H7 (cell line): ENCODE measurements at regions not wholly inside any gene's neighbourhood (a gene's known extent, or its start where the extent isn't known, plus 50 kb on each side); places are given as distances from the start of the nearest gene placed in this dataset.

Experiments
- DNase-seq: peaks from one replicate; pipeline ENCODE4 v3.0.0; 2012
- H3K27me3 ChIP-seq: 2 replicates; pipeline ENCODE4 v1.6.0; 2011; ENCODE audit warnings: mild to moderate bottlenecking, low read length; ENCODE audit not compliant: control insufficient read depth, insufficient read depth
- H3K36me3 ChIP-seq: replicated peaks from 2 replicates; pipeline ENCODE4 v1.5.1; 2011; ENCODE audit warnings: low read length; ENCODE audit not compliant: control insufficient read depth, insufficient read depth
- H3K4me3 ChIP-seq: 2 replicates; pipeline ENCODE4 v1.5.1; 2011; ENCODE audit warnings: low read depth, mild to moderate bottlenecking, control low read depth, low read length, moderate library complexity; ENCODE audit not compliant: insufficient read depth

GRCh38 chr9:7245976-7246580, 488.3 kb downstream of the KDM4C start:
- no peaks in the 10 kb centered on the region for H3K27me3 ChIP-seq
- H3K36me3 ChIP-seq, result no peaks in the 10 kb centered on the region
- no peak for DNase-seq
- H3K4me3 ChIP-seq, result no peak overlapping the region

DNA sequence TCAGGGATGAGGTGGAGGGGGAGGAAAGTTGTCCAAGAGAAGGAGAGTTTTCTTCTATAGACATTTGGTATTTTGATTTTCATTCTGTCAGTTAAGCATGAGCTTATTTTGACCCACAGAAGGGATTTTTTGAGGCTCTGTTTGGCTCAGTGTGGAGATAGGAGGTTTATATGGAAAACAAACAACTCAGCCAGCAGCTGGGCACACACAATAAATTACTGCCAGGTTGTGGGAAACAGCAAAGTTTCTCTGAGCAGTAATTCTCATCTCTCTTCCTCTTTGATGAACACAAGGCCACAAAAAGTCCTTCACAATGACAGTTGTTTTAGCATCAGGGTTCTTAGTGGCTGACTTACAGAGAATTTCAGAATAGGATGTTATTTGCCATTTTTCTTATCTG, 486.1 kb downstream of the KDM4C start:
- no peak overlapping the region for H3K4me3 ChIP-seq
- DNase-seq, result no peak
- H3K27me3 ChIP-seq, result no peaks in the 10 kb centered on the region
- no peaks in the 10 kb centered on the region for H3K36me3 ChIP-seq

GRCh38 chr9:7242126-7242525, 484.4 kb downstream of the KDM4C start:
- no peaks in the 10 kb centered on the region for H3K27me3 ChIP-seq
- DNase-seq, result no peak
- no peaks in the 10 kb centered on the region for H3K36me3 ChIP-seq
- H3K4me3 ChIP-seq, result no peak overlapping the region

DNA sequence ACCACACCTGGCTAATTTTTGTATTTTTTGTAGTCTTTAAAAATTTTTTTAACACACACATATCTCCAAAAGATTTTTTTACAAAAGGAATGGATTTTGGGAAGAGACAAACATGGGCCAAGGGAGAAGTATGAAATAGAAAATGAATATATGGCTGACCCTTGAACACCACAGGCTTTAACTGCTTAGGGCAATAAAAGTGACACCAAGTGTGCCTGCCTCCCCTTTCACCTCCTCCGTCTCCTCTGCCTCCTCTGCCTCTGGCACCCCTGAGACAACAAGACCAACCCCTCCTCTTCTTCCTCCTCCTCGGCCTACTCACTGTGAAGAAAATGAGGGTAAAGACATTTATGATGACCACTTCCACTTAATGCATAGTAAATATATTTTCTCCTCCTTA, 483.9 kb downstream of the KDM4C start:
- H3K4me3 ChIP-seq, result no peak overlapping the region

DNA sequence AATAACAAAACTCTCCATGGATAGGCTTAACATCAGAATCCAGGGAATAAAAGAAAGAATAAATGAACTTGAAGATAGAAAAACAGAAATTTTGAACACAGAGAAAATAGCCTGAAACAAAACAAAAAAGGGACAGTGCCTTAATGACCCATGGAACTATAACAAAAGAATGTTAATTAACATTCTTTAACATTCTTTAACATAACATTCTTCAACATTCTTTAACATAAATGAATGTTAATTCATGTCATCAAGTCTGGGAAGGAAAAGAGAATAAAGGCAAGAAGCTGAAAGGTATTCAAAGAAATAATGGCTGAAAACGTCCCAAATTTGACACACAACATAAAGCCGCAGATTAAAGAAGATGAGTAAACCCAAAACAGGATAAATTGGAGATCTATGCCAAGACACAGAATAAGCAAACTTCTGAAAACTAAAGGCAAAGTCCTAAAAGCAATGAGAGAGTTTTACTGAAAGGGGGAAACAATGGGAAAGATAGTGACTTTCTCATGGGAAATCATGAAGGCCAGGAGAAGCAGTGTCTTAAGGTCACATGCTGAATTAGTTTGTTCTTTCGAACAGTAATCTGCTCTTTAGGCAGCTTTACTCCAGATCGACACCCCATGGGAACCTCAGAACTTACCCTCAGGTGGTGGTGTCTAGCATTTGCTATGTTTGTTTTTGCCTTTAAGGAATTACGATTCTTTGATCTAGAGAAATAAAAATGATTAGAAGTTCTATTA, 483.0 kb downstream of the KDM4C start:
- Histone ChIP-seq H3K36me3 (no peaks in the 10 kb centered on the region), H3K27me3 (no peaks in the 10 kb centered on the region), H3K4me3 (no peak overlapping the region)
- DNase-seq, result no peak

More for the DNA sequence above, 483.9 kb downstream of the KDM4C start:
- no peak for DNase-seq
- Histone ChIP-seq H3K27me3 (no peaks in the 10 kb centered on the region), H3K36me3 (no peaks in the 10 kb centered on the region)

GRCh38 chr9:7239708-7240107, 481.9 kb downstream of the KDM4C start:
- Histone ChIP-seq H3K4me3 (no peak overlapping the region), H3K36me3 (no peaks in the 10 kb centered on the region), H3K27me3 (no peaks in the 10 kb centered on the region)
- no peak for DNase-seq

GRCh38 chr9:7238247-7238637, 480.5 kb downstream of the KDM4C start:
- no peaks in the 10 kb centered on the region for H3K27me3 ChIP-seq
- H3K4me3 ChIP-seq, result no peak overlapping the region
- H3K36me3 ChIP-seq, result no peaks in the 10 kb centered on the region
- DNase-seq, result no peak

GRCh38 chr9:7237473-7238246, 479.9 kb downstream of the KDM4C start:
- no peak for DNase-seq
- Histone ChIP-seq H3K27me3 (no peaks in the 10 kb centered on the region), H3K36me3 (no peaks in the 10 kb centered on the region), H3K4me3 (no peak overlapping the region)

- Histone ChIP-seq H3K4me3 (no peak overlapping the region), H3K36me3 (no peaks in the 10 kb centered on the region), H3K27me3 (no peaks in the 10 kb centered on the region)
- no peak for DNase-seq
These were observed 478.4 kb downstream of the KDM4C start for GRCh38 chr9:7236186-7236585.

DNA sequence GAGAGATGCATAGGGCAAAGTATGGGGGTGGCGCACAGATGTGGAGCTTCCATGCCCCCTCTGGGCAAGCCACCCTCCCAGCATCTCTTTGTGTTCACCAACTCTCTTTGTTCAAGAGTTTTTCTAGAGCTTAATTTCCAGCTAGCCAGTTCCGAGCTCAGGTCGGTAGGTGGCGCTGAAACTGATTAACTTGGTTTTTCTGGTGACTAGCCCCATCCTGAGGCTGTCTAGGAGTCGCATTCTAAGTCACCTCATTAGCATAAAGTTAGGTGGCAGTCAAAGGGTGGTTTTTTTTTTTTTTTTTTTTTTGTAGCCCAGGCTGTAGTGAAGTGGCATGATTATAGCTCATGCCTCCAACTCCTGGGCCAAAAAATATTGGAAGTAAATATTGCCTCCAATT, 476.4 kb downstream of the KDM4C start:
- peak; percentile 44 for DNase-seq
- H3K27me3 ChIP-seq, result no peaks in the 10 kb centered on the region
- H3K4me3 ChIP-seq, result no peak overlapping the region
- no peaks in the 10 kb centered on the region for H3K36me3 ChIP-seq

DNA sequence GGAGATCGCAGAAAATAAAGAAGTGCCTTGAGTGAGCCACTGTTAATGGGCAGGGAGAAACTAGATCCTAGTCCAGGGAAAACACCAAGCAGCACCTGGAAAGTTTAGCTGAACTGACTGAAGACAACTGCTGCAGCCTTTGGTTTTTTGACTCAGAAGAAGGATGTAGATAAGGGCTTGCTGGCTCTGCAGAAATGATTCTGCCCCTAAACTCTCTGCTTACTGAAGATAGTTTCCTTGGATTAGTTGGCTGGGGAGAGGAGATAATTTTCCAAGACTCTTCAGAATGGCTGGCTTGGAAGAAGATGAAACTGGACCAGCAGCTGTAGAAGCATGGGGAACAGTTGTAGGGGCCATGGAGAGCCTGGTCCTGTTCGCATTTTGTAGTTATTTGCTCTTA, 471.8 kb downstream of the KDM4C start:
- H3K4me3 ChIP-seq, result no peak overlapping the region
- H3K27me3 ChIP-seq, result no peaks in the 10 kb centered on the region
- no peak for DNase-seq
- H3K36me3 ChIP-seq, result no peaks in the 10 kb centered on the region

DNA sequence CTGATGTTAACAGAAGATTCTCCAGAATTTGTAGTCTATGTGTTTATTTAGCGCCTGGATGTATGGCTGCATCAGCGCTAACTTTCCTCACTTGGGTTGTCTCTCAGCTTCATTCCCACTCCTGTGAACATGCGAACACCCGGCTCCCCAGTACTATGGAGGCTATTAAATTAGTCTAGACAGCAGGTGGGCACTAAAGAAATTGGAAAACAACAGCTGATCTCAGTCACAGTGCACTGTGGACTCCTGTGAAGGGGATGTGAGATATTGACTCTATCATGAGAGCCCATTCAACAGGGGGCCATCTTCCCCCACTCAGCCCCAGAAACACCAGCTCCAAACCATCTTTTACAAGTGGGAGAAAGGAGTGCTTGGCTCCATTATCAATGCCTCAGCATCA, 471.0 kb downstream of the KDM4C start:
- Histone ChIP-seq H3K4me3 (no peak overlapping the region), H3K36me3 (no peaks in the 10 kb centered on the region), H3K27me3 (no peaks in the 10 kb centered on the region)
- DNase-seq, result no peak

GRCh38 chr9:7227951-7228350, 470.2 kb downstream of the KDM4C start:
- no peak for DNase-seq
- H3K36me3 ChIP-seq, result no peaks in the 10 kb centered on the region
- H3K4me3 ChIP-seq, result no peak overlapping the region
- no peaks in the 10 kb centered on the region for H3K27me3 ChIP-seq

DNA sequence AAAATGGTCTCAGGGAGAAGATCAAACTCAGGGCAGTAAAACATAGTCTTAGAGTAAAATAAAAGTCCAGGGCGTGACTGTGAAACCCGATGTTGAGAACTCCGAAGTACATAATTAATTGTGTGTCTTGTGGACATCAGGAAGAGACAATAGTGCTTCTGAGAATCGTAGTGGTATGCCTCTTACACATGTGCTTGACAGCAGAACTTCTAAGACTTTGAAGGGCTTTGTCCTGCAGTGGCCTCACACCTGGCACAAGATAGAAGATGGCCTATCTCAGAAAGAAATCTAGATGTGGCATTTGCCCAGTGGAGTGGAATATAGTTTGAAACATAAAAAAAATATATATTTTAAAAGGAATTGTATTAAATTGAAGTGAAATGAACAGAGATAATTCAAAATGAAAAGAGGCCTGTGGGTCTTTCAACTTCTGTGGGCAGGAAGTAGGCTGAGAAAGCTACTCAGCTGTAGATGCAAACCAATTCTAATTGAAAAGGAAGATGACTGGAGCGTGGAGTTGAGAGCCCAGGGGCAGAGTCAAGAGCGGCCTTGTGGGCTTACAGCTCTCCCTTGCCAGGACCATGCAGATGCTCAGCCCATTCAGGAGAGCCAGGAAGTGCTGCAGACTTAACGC, 468.4 kb downstream of the KDM4C start:
- H3K36me3 ChIP-seq, result no peaks in the 10 kb centered on the region
- H3K4me3 ChIP-seq, result no peak overlapping the region
- H3K27me3 ChIP-seq, result no peaks in the 10 kb centered on the region
- DNase-seq, result no peak
